ENCODE measurements at regions not wholly inside any gene's neighbourhood (a gene's known extent, or its start where the extent isn't known, plus 50 kb on each side); places are given as distances from the start of the nearest gene placed in this dataset.

DNA sequence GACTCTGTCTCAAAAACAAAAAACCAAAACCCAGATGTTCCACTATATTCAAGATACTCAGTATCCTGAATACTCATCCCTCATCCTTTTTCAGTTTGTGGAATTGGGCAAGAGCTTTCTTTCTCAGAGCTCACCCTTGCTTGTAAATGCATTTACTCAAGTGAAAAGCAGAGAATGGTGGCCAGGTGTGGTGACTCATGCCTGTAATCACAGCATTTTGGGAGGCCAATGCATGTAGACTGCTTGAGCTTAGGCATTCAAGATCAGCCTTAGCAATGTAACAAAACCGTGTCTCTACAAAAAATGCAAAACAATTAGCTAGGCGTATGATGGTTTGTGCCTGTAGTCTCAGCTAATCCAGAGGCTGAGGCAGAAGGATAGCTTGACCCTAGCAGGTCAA lies 553.2 kb upstream of the AMELY start:
- no peak for DNase-seq (ENCODE audit: low read depth, low spot score)

GRCh38 chrY:7463711-7464110 lies 552.2 kb upstream of the AMELY start:
- DNase-seq (ENCODE audit: low read depth, low spot score) = no peak

DNA sequence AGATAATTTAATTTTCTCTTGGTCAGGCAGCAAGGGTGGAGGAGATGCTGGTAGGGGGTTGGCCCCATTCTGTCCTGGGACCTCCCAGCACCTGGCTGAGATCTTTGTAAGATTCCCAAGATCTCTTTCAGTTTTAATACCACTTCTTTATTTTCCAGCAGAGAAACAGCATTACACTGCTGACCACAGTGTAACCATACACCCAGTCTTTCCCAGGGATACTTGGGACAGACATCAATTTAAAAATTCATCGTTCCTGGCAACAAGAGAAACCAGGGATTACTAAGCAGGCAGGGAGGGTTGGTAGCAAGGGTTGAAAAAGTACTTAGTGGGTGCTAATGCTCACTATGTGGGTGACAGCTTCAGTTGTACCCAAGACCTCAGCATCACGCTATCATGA lies 551.6 kb upstream of the AMELY start:
- no peak for DNase-seq (ENCODE audit: low read depth, low spot score)

DNA sequence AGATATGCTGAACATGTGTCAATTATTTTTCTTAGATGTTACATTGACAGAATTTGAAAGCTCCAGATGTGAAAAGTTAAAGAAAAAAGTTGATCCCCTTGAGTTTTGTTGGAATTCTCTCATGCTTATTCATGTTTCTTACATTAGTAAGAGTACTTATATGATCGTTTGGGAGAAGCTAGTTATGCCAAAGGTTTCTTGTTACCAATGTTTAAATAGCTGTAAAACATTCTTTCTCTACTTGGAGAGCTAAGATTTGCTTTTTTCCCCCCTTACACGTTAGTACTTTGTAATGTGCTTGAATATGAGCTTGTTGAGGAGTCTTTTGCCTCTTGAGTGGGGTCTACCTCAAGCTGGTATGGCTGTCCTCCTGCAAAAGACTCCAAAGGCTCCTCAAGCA lies 551.1 kb upstream of the AMELY start:
- DNase-seq (ENCODE audit: low read depth, low spot score) = no peak

DNA sequence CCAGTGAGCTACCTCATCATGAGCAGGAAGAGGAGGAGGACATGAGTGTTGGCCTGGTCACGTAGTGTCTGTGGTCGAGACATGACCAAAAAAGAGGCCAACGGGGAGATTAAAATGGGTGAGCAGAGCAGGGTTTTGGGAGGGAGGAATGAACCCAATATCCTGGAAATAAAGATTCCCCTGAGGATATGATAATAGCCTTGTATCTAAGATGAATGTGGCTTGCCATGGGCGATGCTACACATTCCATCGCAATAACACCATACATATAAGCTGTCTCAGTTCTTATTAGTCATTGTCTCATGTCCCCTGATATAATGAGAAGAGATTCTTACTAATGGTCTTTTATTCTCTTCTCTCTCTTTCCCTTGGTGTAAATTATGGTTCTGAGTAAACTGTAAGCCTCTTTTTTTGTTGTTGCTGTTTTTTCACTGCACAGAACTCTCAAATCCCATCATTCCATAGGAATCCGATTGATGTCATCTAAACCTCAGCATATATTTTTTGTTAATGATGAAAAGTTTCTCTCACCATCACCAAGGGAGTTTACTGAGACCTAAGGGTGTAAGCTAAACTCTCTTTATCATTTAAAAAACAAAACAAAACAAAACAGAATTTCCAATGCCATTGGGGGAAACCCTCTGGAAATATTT lies 550.4 kb upstream of the AMELY start:
- no peak for DNase-seq (ENCODE audit: low read depth, low spot score)

- DNase-seq (ENCODE audit: low read depth, low spot score) = no peak
Observed at GRCh38 chrY:7459802-7460201, 548.2 kb upstream of the AMELY start.

DNA sequence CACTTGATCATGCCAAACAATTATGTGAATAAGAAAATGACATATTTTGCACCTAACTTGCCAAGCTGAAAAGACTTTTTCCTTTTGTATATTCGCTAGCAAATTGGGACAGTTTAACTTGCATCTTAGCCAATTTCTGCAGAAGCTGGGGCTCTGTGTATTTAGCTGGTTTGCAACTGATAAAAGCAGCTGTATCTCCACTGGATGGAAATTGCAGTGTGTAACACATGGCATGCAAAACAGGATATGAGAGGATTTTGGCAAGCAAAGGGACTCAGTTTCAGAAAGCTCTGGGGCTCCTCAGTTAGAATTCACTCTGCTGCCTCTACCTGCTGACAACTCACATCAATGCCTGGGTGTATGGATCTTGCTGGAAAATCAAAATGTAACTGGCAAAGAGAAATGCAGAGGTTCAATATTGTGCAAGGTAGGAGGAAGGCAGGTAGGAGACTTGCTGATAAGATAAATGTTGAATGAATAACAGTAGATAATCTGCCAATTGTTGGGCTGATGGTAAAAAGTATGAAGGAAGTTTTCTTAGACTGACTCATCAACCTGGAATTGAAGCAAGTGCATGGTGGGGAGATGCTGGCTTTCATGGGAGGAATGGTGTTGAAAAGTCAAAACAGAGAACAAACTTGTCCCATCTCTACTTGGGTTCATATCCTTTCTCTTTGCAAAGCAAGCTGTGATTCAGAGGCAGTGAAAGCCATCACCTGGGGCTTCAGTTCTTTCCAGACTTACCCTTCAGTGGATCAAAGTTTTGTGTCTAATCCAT lies 546.9 kb upstream of the AMELY start:
- no peak for DNase-seq (ENCODE audit: low read depth, low spot score)

DNA sequence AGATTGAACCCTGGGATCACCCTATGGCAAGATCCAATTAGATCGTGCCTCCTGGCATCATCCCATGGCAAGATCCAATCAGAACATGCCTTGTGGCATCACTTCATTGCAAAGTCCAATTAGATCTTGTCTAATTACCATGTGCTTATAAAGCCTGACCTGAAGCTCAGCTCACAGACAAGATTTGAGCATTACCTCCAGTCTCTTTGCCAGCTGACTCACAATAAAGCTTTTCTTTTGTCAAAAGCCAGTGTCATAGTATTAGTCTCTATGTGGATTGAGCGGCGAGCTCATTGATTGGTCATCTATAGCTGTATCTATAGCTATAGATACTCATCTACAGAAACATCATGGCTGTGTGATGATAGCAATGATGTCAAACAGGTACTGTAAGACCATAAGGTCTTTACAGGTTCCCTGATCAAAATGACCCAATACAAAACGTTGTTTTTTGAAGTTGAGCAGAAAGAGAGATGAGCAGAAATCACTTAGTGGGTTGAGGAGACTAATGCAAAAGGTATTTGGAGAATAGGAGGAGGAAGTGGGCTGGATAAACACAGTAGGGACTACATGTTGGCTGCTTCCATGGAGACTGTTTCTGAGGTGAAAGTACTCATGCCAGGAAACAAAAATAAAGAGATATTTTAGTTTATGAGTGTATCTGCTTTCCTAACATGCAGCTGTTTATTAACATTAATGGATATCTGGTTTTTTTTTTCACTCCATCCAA lies 545.9 kb upstream of the AMELY start:
- no peak for DNase-seq (ENCODE audit: low read depth, low spot score)

- no peak for DNase-seq (ENCODE audit: low read depth, low spot score)
Observed at GRCh38 chrY:7455626-7456025, 544.1 kb upstream of the AMELY start.

DNA sequence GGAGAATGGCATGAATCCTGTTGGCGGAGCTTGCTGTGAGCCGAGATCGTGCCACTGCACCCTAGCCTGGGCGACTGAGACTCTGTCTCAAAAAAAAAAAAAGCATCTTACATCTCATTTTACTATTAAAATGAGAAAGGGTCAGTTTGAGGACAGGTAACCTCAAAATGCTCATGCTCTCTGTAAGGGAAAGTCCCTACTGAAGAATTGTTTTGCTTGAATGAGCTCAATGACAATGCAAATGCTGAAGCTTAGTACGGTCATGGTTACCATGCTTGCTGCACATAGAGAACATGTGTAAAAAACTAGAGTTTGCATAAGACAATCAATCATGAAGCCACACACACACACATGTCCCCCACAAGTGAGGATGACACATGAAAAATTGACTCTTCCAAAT lies 541.8 kb upstream of the AMELY start:
- DNase-seq (ENCODE audit: low read depth, low spot score) = no peak

DNA sequence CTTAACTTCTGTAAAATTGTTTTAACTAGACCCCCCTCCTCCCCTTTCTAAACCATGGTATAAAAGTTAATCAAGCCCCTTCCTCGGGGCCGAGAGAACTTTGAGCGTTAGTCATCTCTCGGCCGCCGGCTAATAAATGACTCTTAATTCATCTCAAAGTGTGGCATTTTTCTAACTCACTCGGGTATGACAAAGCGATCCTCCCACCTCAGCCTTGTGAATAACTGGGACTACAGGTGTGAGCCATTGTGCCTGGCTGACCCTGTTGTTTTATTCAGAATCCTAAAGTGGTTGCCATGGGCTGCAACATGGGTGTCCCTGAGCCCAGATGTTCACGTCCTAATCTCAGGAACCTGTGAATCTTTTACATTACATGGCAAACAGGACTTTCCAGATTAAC lies 540.7 kb upstream of the AMELY start:
- DNase-seq (ENCODE audit: low read depth, low spot score) = no peak

DNA sequence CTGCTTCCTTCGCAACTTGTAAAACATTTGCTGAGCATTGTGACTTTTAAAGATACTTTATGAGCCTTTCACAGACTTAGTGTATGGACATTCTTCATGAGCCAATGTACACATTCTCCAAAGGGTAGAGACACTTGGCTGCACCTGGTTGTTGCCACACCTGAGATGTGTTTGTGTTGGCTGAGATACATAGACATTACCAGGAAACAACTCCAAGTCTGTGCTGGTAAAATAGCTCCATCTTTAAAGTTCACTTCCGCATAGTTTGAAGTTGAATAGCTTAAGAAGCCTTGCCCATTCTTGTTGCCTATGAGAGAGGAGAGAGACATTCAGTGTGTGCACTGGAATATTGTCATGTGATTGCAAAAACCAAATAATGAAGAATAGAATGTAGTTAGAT lies 538.3 kb upstream of the AMELY start:
- no peak for DNase-seq (ENCODE audit: low read depth, low spot score)

- DNase-seq (ENCODE audit: low read depth, low spot score) = no peak
Observed at GRCh38 chrY:7448687-7449086, 537.1 kb upstream of the AMELY start.

DNA sequence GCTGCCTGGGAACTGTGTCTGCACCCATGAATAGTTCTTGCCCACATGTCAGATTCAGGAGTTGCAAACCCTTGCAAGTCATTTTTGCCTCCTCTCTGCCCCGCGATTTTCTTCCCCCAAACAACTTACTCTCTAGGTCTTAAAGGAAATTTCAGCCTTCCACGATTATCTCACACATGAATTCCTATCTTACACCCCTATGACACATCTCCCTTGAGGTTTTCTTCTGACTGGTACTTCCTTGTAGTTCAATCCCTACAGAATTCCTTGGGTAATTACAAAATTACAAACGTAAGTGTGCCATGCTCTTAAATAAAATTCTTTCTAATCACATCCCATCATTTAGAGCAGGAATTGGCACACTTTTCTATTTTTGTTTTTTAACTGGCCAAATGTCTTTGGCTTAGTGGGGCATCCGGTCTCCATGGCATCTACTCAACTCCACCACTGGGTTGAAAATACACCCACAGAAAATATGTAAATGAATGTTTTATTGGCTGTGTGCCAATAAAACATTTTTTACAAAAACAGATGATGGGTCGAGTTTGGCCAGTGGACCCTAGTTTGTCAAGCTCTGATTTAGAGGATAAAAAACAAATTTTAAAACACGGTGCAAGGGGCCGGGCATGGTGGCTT lies 536.4 kb upstream of the AMELY start:
- no peak for DNase-seq (ENCODE audit: low read depth, low spot score)

- no peak for DNase-seq (ENCODE audit: low read depth, low spot score)
Observed at GRCh38 chrY:7444141-7444540, 532.6 kb upstream of the AMELY start.

- DNase-seq (ENCODE audit: low read depth, low spot score) = no peak
Observed at GRCh38 chrY:7440796-7441530, 529.4 kb upstream of the AMELY start.

DNA sequence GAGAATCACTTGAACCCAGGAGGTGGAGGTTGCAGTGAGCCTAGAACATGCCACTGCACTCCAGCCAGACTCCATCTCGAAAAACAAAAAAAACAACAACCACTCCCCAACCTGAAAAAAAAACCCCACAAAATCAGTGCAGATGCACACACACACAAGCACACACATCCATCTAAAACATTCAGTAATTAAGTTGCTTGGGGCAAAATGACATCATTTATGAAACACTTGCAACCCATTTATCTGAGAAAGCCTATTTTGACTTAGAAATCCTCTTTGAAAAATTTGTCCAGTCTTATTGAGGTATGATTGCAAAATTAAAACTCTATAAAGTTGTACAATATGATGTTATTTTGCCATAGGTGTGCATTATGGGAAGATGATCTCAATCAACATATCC lies 525.5 kb upstream of the AMELY start:
- no peak for DNase-seq (ENCODE audit: low read depth, low spot score)

- DNase-seq (ENCODE audit: low read depth, low spot score) = no peak
Observed at GRCh38 chrY:7433817-7434809, 522.6 kb upstream of the AMELY start.

DNA sequence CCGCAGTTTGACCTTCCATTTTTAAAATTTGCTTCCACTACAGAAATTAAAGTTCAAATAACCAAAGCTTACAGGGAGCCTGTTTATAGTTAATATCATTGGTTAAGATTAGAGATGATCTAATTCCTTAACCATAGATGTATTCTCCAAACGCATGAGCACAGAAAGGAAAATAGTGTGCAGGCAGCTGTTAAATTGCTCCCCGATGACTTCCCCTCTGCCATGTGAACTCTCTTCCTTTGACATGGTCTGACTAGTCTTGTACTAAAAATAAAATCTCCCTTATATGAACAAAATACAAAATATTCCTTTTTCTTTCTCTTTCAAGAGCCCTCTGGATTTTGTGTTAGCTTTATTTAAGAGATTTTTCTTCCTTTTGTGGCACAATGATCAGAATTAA lies 507.6 kb upstream of the AMELY start:
- no peak for DNase-seq (ENCODE audit: low read depth, low spot score)

DNA sequence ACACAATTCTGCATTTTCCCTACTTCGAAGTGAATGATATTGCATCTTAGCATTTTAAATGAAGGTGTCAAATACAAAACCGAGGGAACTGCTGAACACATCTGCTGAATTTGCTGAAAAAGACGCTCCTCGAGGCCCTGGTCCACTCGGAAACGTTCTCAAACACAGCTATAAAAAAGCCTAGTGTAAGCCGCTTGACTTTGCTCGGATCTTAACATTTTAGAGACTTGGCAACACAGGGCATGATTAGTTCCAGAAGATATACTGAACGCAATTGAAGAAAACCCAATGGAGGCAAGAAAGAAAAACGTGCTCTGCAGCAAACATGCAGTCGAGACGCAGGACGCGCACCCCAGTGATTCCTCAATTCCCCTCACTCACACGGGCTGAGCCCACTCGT lies 506.4 kb upstream of the AMELY start:
- DNase-seq (ENCODE audit: low read depth, low spot score) = no peak
